K562 (cell line): ENCODE measurements at regions not wholly inside any gene's neighbourhood (a gene's known extent, or its start where the extent isn't known, plus 50 kb on each side); places are given as distances from the start of the nearest gene placed in this dataset.

ENCODE experiments used
- KLF16 ChIP-seq: IDR thresholded peaks from 2 replicates; pipeline ENCODE4 v1.6.1; 2016; ENCODE audit warnings: antibody characterized with exemption
- ZKSCAN1 ChIP-seq: fragments of 150-350 bp; IDR thresholded peaks from 2 replicates; pipeline ENCODE4 v1.6.1; 2016; ENCODE audit warnings: low read depth, low read length
- TF ChIP-seq, protein P1 (sequence below): sonication (generic); formaldehyde crosslinking; IDR thresholded peaks from 2 replicates; pipeline ENCODE4 v1.8.1; 2023; ENCODE audit warnings: mild to moderate bottlenecking, missing genetic modification reagents

DNA sequence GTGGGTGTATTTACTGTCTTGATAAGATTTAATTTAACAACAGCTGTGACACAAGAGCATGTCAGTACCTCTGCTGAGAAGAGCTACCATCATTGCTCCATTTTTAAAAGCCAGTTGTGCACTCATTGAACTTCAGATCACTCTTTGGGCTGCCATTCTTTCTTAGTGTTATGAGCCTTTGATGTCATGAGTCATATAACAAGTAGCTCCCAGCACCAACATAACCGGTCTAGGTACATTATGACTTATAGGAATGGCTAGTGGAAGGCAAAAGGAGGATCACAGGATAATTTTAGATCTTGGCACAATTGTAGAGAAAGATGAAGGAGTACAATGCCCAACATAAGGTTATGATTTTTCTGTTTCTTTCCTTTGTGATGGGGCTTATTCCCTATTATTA is 170.8 kb upstream of the FBN2 start:
- TF ChIP-seq, protein P1, sequence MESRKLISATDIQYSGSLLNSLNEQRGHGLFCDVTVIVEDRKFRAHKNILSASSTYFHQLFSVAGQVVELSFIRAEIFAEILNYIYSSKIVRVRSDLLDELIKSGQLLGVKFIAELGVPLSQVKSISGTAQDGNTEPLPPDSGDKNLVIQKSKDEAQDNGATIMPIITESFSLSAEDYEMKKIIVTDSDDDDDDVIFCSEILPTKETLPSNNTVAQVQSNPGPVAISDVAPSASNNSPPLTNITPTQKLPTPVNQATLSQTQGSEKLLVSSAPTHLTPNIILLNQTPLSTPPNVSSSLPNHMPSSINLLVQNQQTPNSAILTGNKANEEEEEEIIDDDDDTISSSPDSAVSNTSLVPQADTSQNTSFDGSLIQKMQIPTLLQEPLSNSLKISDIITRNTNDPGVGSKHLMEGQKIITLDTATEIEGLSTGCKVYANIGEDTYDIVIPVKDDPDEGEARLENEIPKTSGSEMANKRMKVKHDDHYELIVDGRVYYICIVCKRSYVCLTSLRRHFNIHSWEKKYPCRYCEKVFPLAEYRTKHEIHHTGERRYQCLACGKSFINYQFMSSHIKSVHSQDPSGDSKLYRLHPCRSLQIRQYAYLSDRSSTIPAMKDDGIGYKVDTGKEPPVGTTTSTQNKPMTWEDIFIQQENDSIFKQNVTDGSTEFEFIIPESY (CRISPR knock-in tag) = no peak
- TF ChIP-seq ZKSCAN1 = no peak
- no peak for TF ChIP-seq KLF16
